ENCODE measurements at regions not wholly inside any gene's neighbourhood (a gene's known extent, or its start where the extent isn't known, plus 50 kb on each side); places are given as distances from the start of the nearest gene placed in this dataset.

GRCh38 chr1:55916907-55917306 is 662.5 kb downstream of the PLPP3 start:
- RAD21 ChIA-PET (ENCODE audit: unreplicated experiment), result no interaction called here
- Histone ChIP-seq H3K4me2 (ENCODE audit: control insufficient read depth, insufficient read depth) (no peak overlapping the region), H3K4me3 (no peak overlapping the region), H3K4me1 (ENCODE audit: control insufficient read depth, insufficient read depth, low read length) (no peaks in the 10 kb centered on the region), H4K20me1 (ENCODE audit: control insufficient read depth, insufficient read depth) (no peaks in the 10 kb centered on the region), H3K9me3 (replicated peaks; ENCODE audit: control insufficient read depth, insufficient read depth, low read length) (no peaks in the 10 kb centered on the region), H3K9ac (ENCODE audit: control insufficient read depth, insufficient read depth, low read length) (no peak overlapping the region), H3K36me3 (ENCODE audit: control insufficient read depth in 2 of 2, insufficient read depth in 2 of 2, low read length in 1 of 2) (no peaks in the 10 kb centered on the region), H3K79me2 (ENCODE audit: control insufficient read depth, insufficient read depth, low read length) (no peaks in the 10 kb centered on the region), H3K27me3 (replicated peaks in 1 of 2; ENCODE audit: control insufficient read depth in 2 of 2, insufficient read depth in 2 of 2, low read length in 1 of 2) (no peaks in the 10 kb centered on the region; a peak in 1 of 4 replicates), H3K27ac (ENCODE audit: control insufficient read depth, insufficient read depth) (no peak overlapping the region), H2AFZ (ENCODE audit: control insufficient read depth, low read depth, low read length) (no peak overlapping the region)
- SMC1A ChIA-PET (ENCODE audit: uncharacterized antibody, unreplicated experiment), result interaction anchor here (0.5 kb wide), 1 partner anchor 24 kb away, joined by 3 read pairs; no protein-coding TSS in a partner anchor
- no peak for ATAC-seq
- FAIRE-seq, result no peak
- 3% methylated on average over 3 of the region's 3 CpGs for WGBS (ENCODE audit: insufficient coverage, insufficient replicate concordance, low lambda C conversion rate, missing lambda C conversion rate)
- no peak for DNase-seq (ENCODE audit: low read depth, low spot score)
- CTCF ChIA-PET, result no interaction called here
- TF ChIP-seq ELK1 (IDR thresholded peaks at IDR 0.05; ENCODE audit: low read depth, low read length), result no peak
- no peak for TF ChIP-seq RBBP5 (conservative IDR thresholded peaks at IDR 0.05)
- no peak for TF ChIP-seq ZBED1 (IDR thresholded peaks at IDR 0.05; ENCODE audit: borderline replicate concordance)
- TF ChIP-seq YBX1 (IDR thresholded peaks at IDR 0.05), result no peak
- TF ChIP-seq NKRF (conservative IDR thresholded peaks at IDR 0.05), result no peak
- no peak for TF ChIP-seq RAD51 (IDR thresholded peaks at IDR 0.05)
- no peak for TF ChIP-seq SUPT20H (IDR thresholded peaks at IDR 0.05; ENCODE audit: borderline replicate concordance, control insufficient read depth, low read depth, low read length)
- no peak for TF ChIP-seq KAT2A (conservative IDR thresholded peaks at IDR 0.05; ENCODE audit: control insufficient read depth, low read depth, low read length)
- TF ChIP-seq GATAD2B (conservative IDR thresholded peaks at IDR 0.05; ENCODE audit: low read depth), result no peak
- TF ChIP-seq E4F1 (IDR thresholded peaks at IDR 0.05; ENCODE audit: borderline replicate concordance, partially characterized antibody), result no peak
- TF ChIP-seq ESRRA (IDR thresholded peaks at IDR 0.05; ENCODE audit: low read length), result no peak
- TF ChIP-seq MEF2A (IDR thresholded peaks at IDR 0.05; ENCODE audit: insufficient read depth, low read depth, low read length), result no peak
- no peak for TF ChIP-seq KLF5 (IDR thresholded peaks at IDR 0.05; ENCODE audit: partially characterized antibody)
- no peak for TF ChIP-seq SPI1 (IDR thresholded peaks at IDR 0.05; ENCODE audit: borderline replicate concordance, insufficient read depth, low read depth, low read length)
- no peak for TF ChIP-seq POU2F2 (IDR thresholded peaks at IDR 0.05; ENCODE audit: borderline replicate concordance, low read depth, low read length)
- TF ChIP-seq RB1 (IDR thresholded peaks at IDR 0.05; ENCODE audit: borderline replicate concordance), result no peak
- TF ChIP-seq IRF3 (IDR thresholded peaks at IDR 0.05), result no peak
- no peak for TF ChIP-seq PAX5 (IDR thresholded peaks at IDR 0.05; ENCODE audit: borderline replicate concordance, low read depth, low read length)
- BruUV-seq (replicated peaks), result no TSS peak
- intact Hi-C loops (cut with micrococcal nuclease; ENCODE audit: unreplicated experiment), result no loop called here
- in situ Hi-C loops (cut with MboI), result no loop called here
- POLR2A ChIA-PET, result no interaction called here
